MM.1S (cell line): ENCODE measurements at regions not wholly inside any gene's neighbourhood (a gene's known extent, or its start where the extent isn't known, plus 50 kb on each side); places are given as distances from the start of the nearest gene placed in this dataset.

ENCODE experiments used
- DNase-seq: peaks from one replicate; pipeline ENCODE4 v3.0.0-alpha.2; 2015
- H2AFZ ChIP-seq: fragments of 300-600 bp; sonication (generic); 2 replicates; pipeline ENCODE4 v1.6.0; 2016; ENCODE audit warnings: antibody characterized with exemption, low read length
- H3F3A ChIP-seq: fragments of 300-600 bp; sonication (generic); 2 replicates; pipeline ENCODE4 v1.6.1; 2016; ENCODE audit warnings: mild to moderate bottlenecking, antibody characterized with exemption, low read length, moderate library complexity, mixed read lengths; ENCODE audit not compliant: insufficient read depth
- H3K27ac ChIP-seq: fragments of 300-600 bp; sonication (generic); 2 replicates; pipeline ENCODE4 v1.5.1; 2016; ENCODE audit warnings: mild to moderate bottlenecking, low read length
- H3K27me3 ChIP-seq: fragments of 300-600 bp; sonication (generic); replicated peaks from 2 replicates; pipeline ENCODE4 v1.6.0; 2016; ENCODE audit warnings: low read length; ENCODE audit not compliant: insufficient read depth
- H3K36me3 ChIP-seq: fragments of 300-600 bp; sonication (generic); replicated peaks from 2 replicates; pipeline ENCODE4 v1.6.1; 2016; ENCODE audit warnings: mild to moderate bottlenecking, low read length, mixed read lengths; ENCODE audit not compliant: insufficient read depth
- H3K4me1 ChIP-seq: fragments of 300-600 bp; sonication (generic); 2 replicates; pipeline ENCODE4 v1.6.1; 2016; ENCODE audit warnings: low read length, mixed read lengths
- H3K4me2 ChIP-seq: fragments of 300-600 bp; sonication (generic); 2 replicates; pipeline ENCODE4 v1.6.0; 2016; ENCODE audit warnings: low read depth, low read length
- H3K4me3 ChIP-seq: fragments of 300-600 bp; sonication (generic); 2 replicates; pipeline ENCODE4 v1.5.1; 2016; ENCODE audit warnings: low read length, mixed read lengths
- H3K79me2 ChIP-seq: fragments of 300-600 bp; sonication (generic); 2 replicates; pipeline ENCODE4 v1.6.1; 2016; ENCODE audit warnings: mixed run types, low read length, mixed read lengths
- H3K9ac ChIP-seq: fragments of 300-600 bp; sonication (generic); 2 replicates; pipeline ENCODE4 v1.6.1; 2016; ENCODE audit warnings: low read length, mixed read lengths
- H3K9me2 ChIP-seq: fragments of 300-600 bp; sonication (generic); replicated peaks from 2 replicates; pipeline ENCODE4 v1.6.1; 2016; ENCODE audit warnings: mild to moderate bottlenecking, low read length, mixed read lengths; ENCODE audit not compliant: insufficient read depth
- H3K9me3 ChIP-seq: fragments of 300-600 bp; sonication (generic); replicated peaks from 2 replicates; pipeline ENCODE4 v1.6.1; 2016; ENCODE audit warnings: mild to moderate bottlenecking, low read length, mixed read lengths; ENCODE audit not compliant: insufficient read depth
- H4K20me1 ChIP-seq: fragments of 300-600 bp; sonication (generic); 2 replicates; pipeline ENCODE4 v1.6.1; 2016; ENCODE audit warnings: mild to moderate bottlenecking, low read length, moderate library complexity, mixed read lengths; ENCODE audit not compliant: insufficient read depth
- EZH2 ChIP-seq: fragments of 300-600 bp; sonication (generic); optimal IDR thresholded peaks from 2 replicates; pipeline ENCODE3; 2017; ENCODE audit warnings: low read depth, mild to moderate bottlenecking, antibody characterized with exemption, low read length, mixed read lengths
- EZH2phosphoT487 ChIP-seq: fragments of 300-600 bp; sonication (generic); IDR thresholded peaks from 2 replicates; pipeline ENCODE4 v1.6.1; 2018; ENCODE audit warnings: antibody characterized with exemption, low read length
- TF ChIP-seq, protein P1 (sequence below): fragments of 300-600 bp; sonication (generic); IDR thresholded peaks from 2 replicates; pipeline ENCODE4 v1.5.1; 2016; ENCODE audit warnings: antibody characterized with exemption, low read length, mixed read lengths

DNA sequence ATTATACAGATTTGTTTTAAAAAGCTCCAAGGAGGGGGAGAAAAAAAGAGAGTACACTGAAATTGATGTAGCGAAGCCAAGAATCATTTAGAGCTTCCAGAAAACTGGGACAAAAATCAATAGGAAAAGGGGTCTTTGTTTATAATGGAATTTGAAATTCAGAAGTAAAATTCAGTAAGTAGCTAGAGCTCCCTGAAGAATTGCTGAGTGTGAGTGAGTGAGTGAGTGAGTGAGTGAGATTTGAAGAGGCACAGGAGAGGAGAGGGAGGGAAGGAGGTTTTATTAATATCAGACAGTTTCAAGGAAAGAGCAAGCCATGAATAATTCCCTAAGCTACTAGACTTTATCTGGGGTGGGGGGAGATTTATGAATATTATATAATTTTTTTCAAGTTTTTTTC lies 60.7 kb upstream of the ARHGAP28 start:
- TF ChIP-seq EZH2 (no peak), EZH2phosphoT487 (no peak)
- TF ChIP-seq, protein P1, sequence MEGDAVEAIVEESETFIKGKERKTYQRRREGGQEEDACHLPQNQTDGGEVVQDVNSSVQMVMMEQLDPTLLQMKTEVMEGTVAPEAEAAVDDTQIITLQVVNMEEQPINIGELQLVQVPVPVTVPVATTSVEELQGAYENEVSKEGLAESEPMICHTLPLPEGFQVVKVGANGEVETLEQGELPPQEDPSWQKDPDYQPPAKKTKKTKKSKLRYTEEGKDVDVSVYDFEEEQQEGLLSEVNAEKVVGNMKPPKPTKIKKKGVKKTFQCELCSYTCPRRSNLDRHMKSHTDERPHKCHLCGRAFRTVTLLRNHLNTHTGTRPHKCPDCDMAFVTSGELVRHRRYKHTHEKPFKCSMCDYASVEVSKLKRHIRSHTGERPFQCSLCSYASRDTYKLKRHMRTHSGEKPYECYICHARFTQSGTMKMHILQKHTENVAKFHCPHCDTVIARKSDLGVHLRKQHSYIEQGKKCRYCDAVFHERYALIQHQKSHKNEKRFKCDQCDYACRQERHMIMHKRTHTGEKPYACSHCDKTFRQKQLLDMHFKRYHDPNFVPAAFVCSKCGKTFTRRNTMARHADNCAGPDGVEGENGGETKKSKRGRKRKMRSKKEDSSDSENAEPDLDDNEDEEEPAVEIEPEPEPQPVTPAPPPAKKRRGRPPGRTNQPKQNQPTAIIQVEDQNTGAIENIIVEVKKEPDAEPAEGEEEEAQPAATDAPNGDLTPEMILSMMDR = no peak
- Histone ChIP-seq H3K4me3 (no peak overlapping the region), H3K9me2 (no peaks in the 10 kb centered on the region), H3K36me3 (no peaks in the 10 kb centered on the region), H4K20me1 (no peaks in the 10 kb centered on the region), H3K4me2 (no peak overlapping the region), H2AFZ (no peak overlapping the region), H3F3A (no peaks in the 10 kb centered on the region), H3K9me3 (no peaks in the 10 kb centered on the region), H3K79me2 (no peaks in the 10 kb centered on the region), H3K27me3 (no peaks in the 10 kb centered on the region), H3K27ac (no peak overlapping the region), H3K4me1 (no peaks in the 10 kb centered on the region), H3K9ac (no peak overlapping the region)
- no peak for DNase-seq

DNA sequence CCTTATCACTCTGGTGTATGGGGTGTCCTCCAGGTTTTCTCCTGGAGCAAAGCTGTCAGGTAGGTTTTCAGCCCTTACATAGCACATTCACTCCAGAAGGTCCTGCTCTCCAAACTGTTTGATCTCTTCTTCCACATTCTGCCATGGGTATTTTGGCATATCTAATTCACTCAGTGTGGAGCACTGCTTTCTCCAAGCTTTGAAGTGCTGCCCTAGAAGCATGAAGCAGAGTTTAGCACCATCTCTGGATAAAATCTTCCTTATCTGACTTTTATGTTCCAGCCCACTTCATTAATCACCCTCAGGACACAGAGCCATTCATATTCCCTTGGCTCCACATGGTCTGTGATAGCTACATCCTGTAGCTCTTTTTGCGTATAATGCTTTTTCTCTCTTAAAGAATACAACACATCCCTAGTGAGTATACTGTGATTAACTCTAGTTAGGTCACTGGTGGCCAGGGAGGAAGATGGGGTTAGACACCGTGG lies 56.7 kb upstream of the ARHGAP28 start:
- TF ChIP-seq EZH2 (no peak), EZH2phosphoT487 (no peak)
- TF ChIP-seq, protein P1 = no peak
- H3K4me1 ChIP-seq = no peaks in the 10 kb centered on the region
- no peak overlapping the region for H3K9ac ChIP-seq
- no peaks in the 10 kb centered on the region for H3F3A ChIP-seq
- H3K9me3 ChIP-seq = no peaks in the 10 kb centered on the region
- no peak overlapping the region for H3K4me2 ChIP-seq
- H3K9me2 ChIP-seq = no peaks in the 10 kb centered on the region
- DNase-seq = no peak
- H3K27me3 ChIP-seq = no peaks in the 10 kb centered on the region
- no peak overlapping the region for H3K27ac ChIP-seq
- no peaks in the 10 kb centered on the region for H3K36me3 ChIP-seq
- H3K79me2 ChIP-seq = no peaks in the 10 kb centered on the region
- H4K20me1 ChIP-seq = no peaks in the 10 kb centered on the region
- H3K4me3 ChIP-seq = no peak overlapping the region
- no peak overlapping the region for H2AFZ ChIP-seq

GRCh38 chr18:6677086-6677485 lies 52.4 kb upstream of the ARHGAP28 start:
- Histone ChIP-seq H3F3A (no peaks in the 10 kb centered on the region), H4K20me1 (no peaks in the 10 kb centered on the region), H3K79me2 (no peaks in the 10 kb centered on the region), H3K4me2 (no peak overlapping the region), H3K4me3 (no peak overlapping the region), H3K27me3 (no peaks in the 10 kb centered on the region), H3K36me3 (no peaks in the 10 kb centered on the region), H2AFZ (no peak overlapping the region), H3K9me2 (no peaks in the 10 kb centered on the region), H3K4me1 (no peaks in the 10 kb centered on the region), H3K27ac (no peak overlapping the region), H3K9ac (no peak overlapping the region), H3K9me3 (no peaks in the 10 kb centered on the region)
- DNase-seq = no peak
- TF ChIP-seq, protein P1 = no peak
- TF ChIP-seq EZH2phosphoT487 (no peak), EZH2 (no peak)
